HL-60 (cell line): ENCODE measurements at regions not wholly inside any gene's neighbourhood (a gene's known extent, or its start where the extent isn't known, plus 50 kb on each side); places are given as distances from the start of the nearest gene placed in this dataset.

Experiments used
- CTCF ChIP-seq: IDR thresholded peaks from one replicate; pipeline ENCODE4 v1.5.1; 2011; ENCODE audit warnings: low read length, control low read depth, inconsistent platforms; ENCODE audit not compliant: insufficient read depth
- GABPA ChIP-seq: IDR thresholded peaks from 2 replicates; pipeline ENCODE4 v1.6.1; 2012; ENCODE audit warnings: low read depth
- POLR2AphosphoS5 ChIP-seq: IDR thresholded peaks from 2 replicates; pipeline ENCODE4 v1.6.1; 2012; ENCODE audit warnings: low read depth
- REST ChIP-seq: IDR thresholded peaks from 2 replicates; pipeline ENCODE4 v1.6.1; 2012; ENCODE audit warnings: low read depth; ENCODE audit not compliant: insufficient replicate concordance

DNA sequence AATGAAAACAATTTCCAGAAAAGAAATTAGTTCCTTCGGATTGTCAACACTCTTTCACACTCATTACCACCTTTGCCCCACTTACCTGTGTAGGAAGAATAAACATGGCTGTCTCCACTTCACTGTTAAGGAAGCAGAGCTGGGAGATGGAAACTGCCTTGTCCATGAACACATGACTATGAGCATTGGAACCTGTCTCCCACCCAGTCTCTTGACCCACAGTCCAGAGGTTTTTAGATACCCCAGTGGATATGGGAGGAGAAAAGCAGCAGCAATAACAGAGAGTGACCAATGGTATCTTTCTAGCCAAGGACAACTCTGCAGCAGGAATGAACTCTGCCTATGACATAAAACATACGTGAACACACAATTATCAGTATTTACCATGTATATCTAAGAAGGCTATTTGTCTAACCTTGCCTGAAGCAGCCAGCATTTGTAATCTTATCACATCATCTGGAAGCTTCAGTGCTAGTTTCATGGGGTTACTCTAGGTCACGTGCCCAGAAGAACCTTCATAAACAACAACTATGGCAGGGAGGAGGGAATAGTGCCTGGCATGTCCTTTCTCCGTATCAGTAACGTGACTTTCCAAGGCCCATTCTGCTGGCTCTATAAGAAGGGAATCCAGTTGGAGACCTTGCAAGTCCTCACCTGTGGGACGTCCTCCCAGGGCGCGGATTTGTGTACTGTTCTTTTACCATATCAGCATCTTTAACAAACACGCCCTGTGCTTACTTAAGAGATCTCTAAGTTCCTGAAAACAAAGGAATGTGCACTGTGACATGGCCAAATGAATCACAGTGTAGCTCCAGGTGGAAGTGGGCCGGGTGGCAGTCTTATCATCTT, 221.8 kb upstream of the UBL3 start:
- no peak for TF ChIP-seq GABPA
- TF ChIP-seq CTCF, result no peak
- no peak for TF ChIP-seq POLR2AphosphoS5
- TF ChIP-seq REST, result no peak
